GM19025 (cell line): ENCODE measurements at regions not wholly inside any gene's neighbourhood (a gene's known extent, or its start where the extent isn't known, plus 50 kb on each side); places are given as distances from the start of the nearest gene placed in this dataset.
"Not testable (repeated sequence)": the region's sequence is repeated elsewhere in the genome, so short reads cannot be mapped to it uniquely, and the experiment has no call there.

Experiments
- ATAC-seq: cut with Tn5 transposase; IDR thresholded peaks from one replicate; pipeline ENCODE4 v1.9.1; 2021; ENCODE audit warnings: mild to moderate bottlenecking, low read depth, moderate library complexity; ENCODE audit not compliant: unreplicated experiment

GRCh38 chr13:71382285-71382684 lies 484.7 kb downstream of the DACH1 start:
- no peak for ATAC-seq

- no peak for ATAC-seq
These were observed 486.8 kb downstream of the DACH1 start for GRCh38 chr13:71380191-71380590.

GRCh38 chr13:71378961-71379905 lies 487.8 kb downstream of the DACH1 start:
- no peak for ATAC-seq

- ATAC-seq = no peak
These were observed 492.4 kb downstream of the DACH1 start for GRCh38 chr13:71374471-71375049.

GRCh38 chr13:71368336-71368735 lies 498.7 kb downstream of the DACH1 start:
- no peak for ATAC-seq

- no peak for ATAC-seq
These were observed 507.0 kb downstream of the DACH1 start for GRCh38 chr13:71360041-71360440.

- no peak for ATAC-seq
These were observed 507.4 kb downstream of the DACH1 start for GRCh38 chr13:71359641-71360040.

GRCh38 chr13:71358218-71358617 lies 508.8 kb downstream of the DACH1 start:
- no peak for ATAC-seq

- no peak for ATAC-seq
These were observed 512.0 kb downstream of the DACH1 start for GRCh38 chr13:71355010-71355409.

- no peak for ATAC-seq
These were observed 516.1 kb downstream of the DACH1 start for GRCh38 chr13:71350886-71351285.

- ATAC-seq = not testable (repeated sequence)
These were observed 521.1 kb downstream of the DACH1 start for GRCh38 chr13:71345856-71346255.

GRCh38 chr13:71339736-71340135 lies 527.3 kb downstream of the DACH1 start:
- ATAC-seq = no peak

GRCh38 chr13:71339005-71339404 lies 528.0 kb downstream of the DACH1 start:
- no peak for ATAC-seq

GRCh38 chr13:71338070-71338469 lies 528.9 kb downstream of the DACH1 start:
- no peak for ATAC-seq

GRCh38 chr13:71327266-71327665 lies 539.7 kb downstream of the DACH1 start:
- ATAC-seq = no peak

- no peak for ATAC-seq
These were observed 541.4 kb downstream of the DACH1 start for GRCh38 chr13:71325556-71325955.

- no peak for ATAC-seq
These were observed 543.7 kb downstream of the DACH1 start for GRCh38 chr13:71323266-71323665.

GRCh38 chr13:71320452-71320851 lies 546.6 kb downstream of the DACH1 start:
- no peak for ATAC-seq

- no peak for ATAC-seq
These were observed 550.1 kb downstream of the DACH1 start for GRCh38 chr13:71316792-71317363.

GRCh38 chr13:71312923-71313322 lies 554.1 kb downstream of the DACH1 start:
- no peak for ATAC-seq

GRCh38 chr13:71309905-71310304 lies 557.1 kb downstream of the DACH1 start:
- ATAC-seq = no peak

GRCh38 chr13:71306821-71307220 lies 560.2 kb downstream of the DACH1 start:
- ATAC-seq = no peak
